HEK293 (cell line): ENCODE measurements at regions not wholly inside any gene's neighbourhood (a gene's known extent, or its start where the extent isn't known, plus 50 kb on each side); places are given as distances from the start of the nearest gene placed in this dataset.

Experiments
- CTCF ChIA-PET: fragments of 350-600 bp; formaldehyde crosslinking; extraction: SDS; loops from one replicate; lab custom pipeline; 2021; ENCODE audit warnings: antibody characterized with exemption; lab: Yijun Ruan, JAX
- POLR2A ChIA-PET: fragments of 300-600 bp; formaldehyde crosslinking; extraction: SDS; loops from one replicate; lab custom pipeline; 2020; ENCODE audit warnings: antibody characterized with exemption, inconsistent platforms; lab: Yijun Ruan, JAX
- H3K27ac ChIP-seq: fragments of 200-500 bp; sonication (Bioruptor generic); 2 replicates; pipeline ENCODE4 v1.5.1; 2014; ENCODE audit warnings: low read depth, low read length, control low read depth, inconsistent platforms; ENCODE audit errors: extremely low read depth
- H3K36me3 ChIP-seq, 2 experiments: fragments of 200-500 bp in 1 of 2; sonication (Bioruptor generic) in 1 of 2; 1 replicate in 1 of 2; 2 replicates in 1 of 2; pipeline ENCODE4 v1.5.1; 2014 to 2017; ENCODE audit warnings: inconsistent platforms in 2 of 2, low read length in 2 of 2; ENCODE audit not compliant: control insufficient read depth in 2 of 2, insufficient read depth in 1 of 2
- H3K4me1 ChIP-seq: fragments of 200-500 bp; sonication (Bioruptor generic); 2 replicates; pipeline ENCODE4 v1.5.1; 2014; ENCODE audit warnings: mild to moderate bottlenecking, low read length, inconsistent platforms; ENCODE audit not compliant: control insufficient read depth, insufficient read depth
- H3K4me3 ChIP-seq: 2 replicates; pipeline ENCODE4 v1.5.1; 2011; ENCODE audit warnings: low read depth, mild to moderate bottlenecking, control low read depth, low read length, moderate library complexity
- H3K9me3 ChIP-seq: fragments of 200-500 bp; sonication (Bioruptor generic); 2 replicates; pipeline ENCODE4 v1.5.1; 2014; ENCODE audit warnings: low read depth, low read length, inconsistent platforms; ENCODE audit not compliant: control insufficient read depth, insufficient read depth
- GFI1B ChIP-seq: fragments of 450-650 bp; formaldehyde crosslinking; IDR thresholded peaks from 2 replicates; pipeline ENCODE4 v1.5.1; 2016; ENCODE audit warnings: missing biosample characterization, missing genetic modification characterization
- KLF10 ChIP-seq: fragments of 450-650 bp; IDR thresholded peaks from 2 replicates; pipeline ENCODE4 v1.5.1; 2018; ENCODE audit warnings: missing biosample characterization, mild to moderate bottlenecking, missing genetic modification characterization
- OSR2 ChIP-seq: fragments of 450-650 bp; formaldehyde crosslinking; IDR thresholded peaks from 2 replicates; pipeline ENCODE4 v1.5.1; 2016; ENCODE audit warnings: missing biosample characterization, missing genetic modification characterization
- OVOL3 ChIP-seq: fragments of 450-650 bp; formaldehyde crosslinking; IDR thresholded peaks from 2 replicates; pipeline ENCODE4 v1.5.1; 2016; ENCODE audit warnings: missing biosample characterization, missing genetic modification characterization
- YY2 ChIP-seq: fragments of 450-650 bp; formaldehyde crosslinking; IDR thresholded peaks from 2 replicates; pipeline ENCODE4 v1.5.1; 2016; ENCODE audit warnings: missing biosample characterization, missing genetic modification characterization
- ZBTB1 ChIP-seq: fragments of 450-650 bp; formaldehyde crosslinking; IDR thresholded peaks from 2 replicates; pipeline ENCODE4 v1.5.1; 2016; ENCODE audit warnings: missing biosample characterization, missing genetic modification characterization
- ZBTB7A ChIP-seq: fragments of 450-650 bp; formaldehyde crosslinking; IDR thresholded peaks from 2 replicates; pipeline ENCODE4 v1.5.1; 2016; ENCODE audit warnings: low read depth, missing biosample characterization, missing genetic modification characterization
- ZEB2 ChIP-seq: fragments of 450-650 bp; formaldehyde crosslinking; IDR thresholded peaks from 2 replicates; pipeline ENCODE4 v1.5.1; 2016; ENCODE audit warnings: missing biosample characterization, missing genetic modification characterization
- ZFP3 ChIP-seq: fragments of 450-650 bp; formaldehyde crosslinking; IDR thresholded peaks from 2 replicates; pipeline ENCODE4 v1.5.1; 2016; ENCODE audit warnings: low read depth, missing biosample characterization, missing genetic modification characterization
- ZNF114 ChIP-seq: fragments of 450-650 bp; formaldehyde crosslinking; IDR thresholded peaks from 2 replicates; pipeline ENCODE4 v1.5.0; 2017; ENCODE audit warnings: missing biosample characterization, missing genetic modification characterization
- ZNF169 ChIP-seq: fragments of 450-650 bp; formaldehyde crosslinking; IDR thresholded peaks from 2 replicates; pipeline ENCODE4 v1.5.1; 2016; ENCODE audit warnings: missing biosample characterization, missing genetic modification characterization
- ZNF48 ChIP-seq: fragments of 450-650 bp; formaldehyde crosslinking; IDR thresholded peaks from 2 replicates; pipeline ENCODE4 v1.5.1; 2016; ENCODE audit warnings: missing biosample characterization, missing genetic modification characterization
- ZNF791 ChIP-seq: fragments of 450-650 bp; formaldehyde crosslinking; IDR thresholded peaks from 2 replicates; pipeline ENCODE4 v1.5.1; 2016; ENCODE audit warnings: missing biosample characterization, missing genetic modification characterization
- TF ChIP-seq, protein P1 (sequence below): fragments of 450-650 bp; formaldehyde crosslinking; IDR thresholded peaks from 2 replicates; pipeline ENCODE4 v1.5.1; 2016; ENCODE audit warnings: missing biosample characterization, missing genetic modification characterization
- TF ChIP-seq, protein P2 (sequence below): fragments of 450-650 bp; formaldehyde crosslinking; IDR thresholded peaks from 2 replicates; pipeline ENCODE4 v1.5.1; 2016; ENCODE audit warnings: missing biosample characterization, missing genetic modification characterization
- TF ChIP-seq, protein P3 (sequence below): fragments of 450-650 bp; formaldehyde crosslinking; IDR thresholded peaks from 2 replicates; pipeline ENCODE4 v1.5.0; 2017; ENCODE audit warnings: missing biosample characterization, missing genetic modification characterization, borderline replicate concordance
- TF ChIP-seq, protein P4 (sequence below): fragments of 450-650 bp; formaldehyde crosslinking; IDR thresholded peaks from 2 replicates; pipeline ENCODE4 v1.5.1; 2016; ENCODE audit warnings: missing biosample characterization, missing genetic modification characterization

DNA sequence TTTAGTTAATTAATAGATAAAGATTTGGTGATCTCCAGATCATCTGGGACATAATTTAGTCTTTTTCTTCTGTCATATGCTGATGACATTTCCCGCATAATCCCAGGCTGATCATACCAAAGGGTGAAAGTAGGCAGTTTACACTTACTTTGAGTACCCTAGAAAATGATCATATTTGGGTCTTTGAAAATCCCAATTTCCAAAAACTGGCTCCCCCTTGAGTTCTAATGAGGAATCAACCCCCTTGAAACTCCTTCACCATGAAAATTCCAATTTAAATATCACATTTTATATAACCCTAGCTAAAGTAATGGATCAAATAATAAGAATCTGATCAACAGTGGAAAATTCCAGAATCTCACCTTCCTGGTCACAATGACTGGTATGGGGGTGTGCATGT is 223.4 kb downstream of the NAF1 start:
- ChIA-PET POLR2A (no interaction called here), CTCF (no interaction called here)
- H3K27ac ChIP-seq: no peak overlapping the region
- no peaks in the 10 kb centered on the region for H3K9me3 ChIP-seq
- no peaks in the 10 kb centered on the region for H3K36me3 ChIP-seq
- TF ChIP-seq ZFP3: no peak
- H3K4me3 ChIP-seq: no peak overlapping the region
- H3K4me1 ChIP-seq: no peaks in the 10 kb centered on the region

DNA sequence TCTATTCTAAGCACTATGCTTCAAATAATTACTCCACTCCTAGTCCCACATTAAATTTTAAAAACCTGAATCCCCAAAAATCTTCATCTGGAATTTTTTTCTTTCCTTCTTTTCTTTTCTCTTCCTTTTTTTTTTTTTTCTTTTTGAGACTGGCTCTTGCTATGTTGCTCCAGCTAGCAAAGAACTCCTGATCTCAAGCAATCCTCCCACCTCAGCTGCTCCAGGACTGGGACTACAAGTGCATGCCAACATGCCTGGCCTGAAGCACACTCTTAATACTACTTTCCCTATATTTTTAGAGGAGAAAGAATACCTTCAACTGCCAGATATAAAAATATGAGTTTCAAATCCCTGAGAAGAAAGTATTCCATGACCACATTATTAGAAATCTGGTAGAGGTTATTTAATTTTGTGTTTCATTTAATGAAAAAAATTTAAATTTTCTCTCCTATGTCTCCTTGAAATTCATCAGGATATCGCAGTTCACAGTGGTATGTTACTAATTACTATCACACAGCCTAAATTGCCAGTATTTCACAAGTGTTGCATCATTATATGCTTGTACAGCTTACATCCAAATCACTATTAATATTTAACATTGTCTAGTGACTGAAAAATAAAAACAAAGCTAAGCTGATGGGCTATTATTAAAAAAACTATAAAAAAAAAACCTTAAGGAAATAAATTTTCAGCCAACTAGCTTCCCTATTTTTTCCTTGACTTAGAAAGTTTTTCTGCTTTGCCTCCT is 227.8 kb downstream of the NAF1 start:
- Histone ChIP-seq H3K36me3 (no peaks in the 10 kb centered on the region), H3K27ac (no peak overlapping the region), H3K4me1 (no peaks in the 10 kb centered on the region), H3K9me3 (no peaks in the 10 kb centered on the region), H3K4me3 (no peak overlapping the region)
- ChIA-PET POLR2A (no interaction called here), CTCF (no interaction called here)
- TF ChIP-seq GFI1B (tag by site-specific recombination) (no peak), KLF10 (tag by site-specific recombination) (no peak), OVOL3 (tag by site-specific recombination) (no peak), ZNF791 (tag by site-specific recombination) (no peak), ZNF48 (tag by site-specific recombination) (no peak), ZNF169 (tag by site-specific recombination) (no peak), YY2 (no peak), ZBTB1 (tag by site-specific recombination) (no peak), ZNF114 (tag by site-specific recombination) (no peak), ZEB2 (tag by site-specific recombination) (no peak), ZBTB7A (tag by site-specific recombination) (no peak), OSR2 (tag by site-specific recombination) (no peak)
- TF ChIP-seq, protein P1, sequence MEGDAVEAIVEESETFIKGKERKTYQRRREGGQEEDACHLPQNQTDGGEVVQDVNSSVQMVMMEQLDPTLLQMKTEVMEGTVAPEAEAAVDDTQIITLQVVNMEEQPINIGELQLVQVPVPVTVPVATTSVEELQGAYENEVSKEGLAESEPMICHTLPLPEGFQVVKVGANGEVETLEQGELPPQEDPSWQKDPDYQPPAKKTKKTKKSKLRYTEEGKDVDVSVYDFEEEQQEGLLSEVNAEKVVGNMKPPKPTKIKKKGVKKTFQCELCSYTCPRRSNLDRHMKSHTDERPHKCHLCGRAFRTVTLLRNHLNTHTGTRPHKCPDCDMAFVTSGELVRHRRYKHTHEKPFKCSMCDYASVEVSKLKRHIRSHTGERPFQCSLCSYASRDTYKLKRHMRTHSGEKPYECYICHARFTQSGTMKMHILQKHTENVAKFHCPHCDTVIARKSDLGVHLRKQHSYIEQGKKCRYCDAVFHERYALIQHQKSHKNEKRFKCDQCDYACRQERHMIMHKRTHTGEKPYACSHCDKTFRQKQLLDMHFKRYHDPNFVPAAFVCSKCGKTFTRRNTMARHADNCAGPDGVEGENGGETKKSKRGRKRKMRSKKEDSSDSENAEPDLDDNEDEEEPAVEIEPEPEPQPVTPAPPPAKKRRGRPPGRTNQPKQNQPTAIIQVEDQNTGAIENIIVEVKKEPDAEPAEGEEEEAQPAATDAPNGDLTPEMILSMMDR (tag by site-specific recombination): no peak
- TF ChIP-seq, protein P2, sequence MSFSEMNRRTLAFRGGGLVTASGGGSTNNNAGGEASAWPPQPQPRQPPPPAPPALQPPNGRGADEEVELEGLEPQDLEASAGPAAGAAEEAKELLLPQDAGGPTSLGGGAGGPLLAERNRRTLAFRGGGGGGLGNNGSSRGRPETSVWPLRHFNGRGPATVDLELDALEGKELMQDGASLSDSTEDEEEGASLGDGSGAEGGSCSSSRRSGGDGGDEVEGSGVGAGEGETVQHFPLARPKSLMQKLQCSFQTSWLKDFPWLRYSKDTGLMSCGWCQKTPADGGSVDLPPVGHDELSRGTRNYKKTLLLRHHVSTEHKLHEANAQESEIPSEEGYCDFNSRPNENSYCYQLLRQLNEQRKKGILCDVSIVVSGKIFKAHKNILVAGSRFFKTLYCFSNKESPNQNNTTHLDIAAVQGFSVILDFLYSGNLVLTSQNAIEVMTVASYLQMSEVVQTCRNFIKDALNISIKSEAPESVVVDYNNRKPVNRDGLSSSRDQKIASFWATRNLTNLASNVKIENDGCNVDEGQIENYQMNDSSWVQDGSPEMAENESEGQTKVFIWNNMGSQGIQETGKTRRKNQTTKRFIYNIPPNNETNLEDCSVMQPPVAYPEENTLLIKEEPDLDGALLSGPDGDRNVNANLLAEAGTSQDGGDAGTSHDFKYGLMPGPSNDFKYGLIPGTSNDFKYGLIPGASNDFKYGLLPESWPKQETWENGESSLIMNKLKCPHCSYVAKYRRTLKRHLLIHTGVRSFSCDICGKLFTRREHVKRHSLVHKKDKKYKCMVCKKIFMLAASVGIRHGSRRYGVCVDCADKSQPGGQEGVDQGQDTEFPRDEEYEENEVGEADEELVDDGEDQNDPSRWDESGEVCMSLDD (tag by site-specific recombination): no peak
- TF ChIP-seq, protein P3, sequence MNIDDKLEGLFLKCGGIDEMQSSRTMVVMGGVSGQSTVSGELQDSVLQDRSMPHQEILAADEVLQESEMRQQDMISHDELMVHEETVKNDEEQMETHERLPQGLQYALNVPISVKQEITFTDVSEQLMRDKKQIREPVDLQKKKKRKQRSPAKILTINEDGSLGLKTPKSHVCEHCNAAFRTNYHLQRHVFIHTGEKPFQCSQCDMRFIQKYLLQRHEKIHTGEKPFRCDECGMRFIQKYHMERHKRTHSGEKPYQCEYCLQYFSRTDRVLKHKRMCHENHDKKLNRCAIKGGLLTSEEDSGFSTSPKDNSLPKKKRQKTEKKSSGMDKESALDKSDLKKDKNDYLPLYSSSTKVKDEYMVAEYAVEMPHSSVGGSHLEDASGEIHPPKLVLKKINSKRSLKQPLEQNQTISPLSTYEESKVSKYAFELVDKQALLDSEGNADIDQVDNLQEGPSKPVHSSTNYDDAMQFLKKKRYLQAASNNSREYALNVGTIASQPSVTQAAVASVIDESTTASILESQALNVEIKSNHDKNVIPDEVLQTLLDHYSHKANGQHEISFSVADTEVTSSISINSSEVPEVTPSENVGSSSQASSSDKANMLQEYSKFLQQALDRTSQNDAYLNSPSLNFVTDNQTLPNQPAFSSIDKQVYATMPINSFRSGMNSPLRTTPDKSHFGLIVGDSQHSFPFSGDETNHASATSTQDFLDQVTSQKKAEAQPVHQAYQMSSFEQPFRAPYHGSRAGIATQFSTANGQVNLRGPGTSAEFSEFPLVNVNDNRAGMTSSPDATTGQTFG: no peak
- TF ChIP-seq, protein P4, sequence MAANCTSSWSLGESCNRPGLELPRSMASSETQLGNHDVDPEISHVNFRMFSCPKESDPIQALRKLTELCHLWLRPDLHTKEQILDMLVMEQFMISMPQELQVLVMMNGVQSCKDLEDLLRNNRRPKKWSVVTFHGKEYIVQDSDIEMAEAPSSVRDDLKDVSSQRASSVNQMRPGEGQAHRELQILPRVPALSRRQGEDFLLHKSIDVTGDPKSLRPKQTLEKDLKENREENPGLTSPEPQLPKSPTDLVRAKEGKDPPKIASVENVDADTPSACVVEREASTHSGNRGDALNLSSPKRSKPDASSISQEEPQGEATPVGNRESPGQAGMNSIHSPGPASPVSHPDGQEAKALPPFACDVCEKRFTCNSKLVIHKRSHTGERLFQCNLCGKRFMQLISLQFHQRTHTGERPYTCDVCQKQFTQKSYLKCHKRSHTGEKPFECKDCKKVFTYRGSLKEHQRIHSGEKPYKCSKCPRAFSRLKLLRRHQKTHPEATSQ (tag by site-specific recombination): no peak
